MG63 (cell line): ENCODE measurements at regions not wholly inside any gene's neighbourhood (a gene's known extent, or its start where the extent isn't known, plus 50 kb on each side); places are given as distances from the start of the nearest gene placed in this dataset.

Experiments used
- DNase-seq: peaks from one replicate; pipeline ENCODE4 v3.0.0-alpha.2; 2020
- H3K27me3 ChIP-seq: fragments of 250-450 bp; sonication (Bioruptor Pico); 2 replicates; pipeline ENCODE4 v1.5.1; 2020; ENCODE audit warnings: mild to moderate bottlenecking, moderate library complexity
- H3K36me3 ChIP-seq: fragments of 250-450 bp; sonication (Bioruptor Pico); 2 replicates; pipeline ENCODE4 v1.5.1; 2020; ENCODE audit warnings: mild to moderate bottlenecking, moderate library complexity
- H3K4me3 ChIP-seq: fragments of 250-450 bp; sonication (Bioruptor Pico); 2 replicates; pipeline ENCODE4 v1.5.1; 2020; ENCODE audit warnings: mild to moderate bottlenecking, moderate library complexity
- H3K9me3 ChIP-seq: fragments of 250-450 bp; sonication (Bioruptor Pico); 2 replicates; pipeline ENCODE4 v1.5.1; 2020; ENCODE audit warnings: mild to moderate bottlenecking, moderate library complexity

DNA sequence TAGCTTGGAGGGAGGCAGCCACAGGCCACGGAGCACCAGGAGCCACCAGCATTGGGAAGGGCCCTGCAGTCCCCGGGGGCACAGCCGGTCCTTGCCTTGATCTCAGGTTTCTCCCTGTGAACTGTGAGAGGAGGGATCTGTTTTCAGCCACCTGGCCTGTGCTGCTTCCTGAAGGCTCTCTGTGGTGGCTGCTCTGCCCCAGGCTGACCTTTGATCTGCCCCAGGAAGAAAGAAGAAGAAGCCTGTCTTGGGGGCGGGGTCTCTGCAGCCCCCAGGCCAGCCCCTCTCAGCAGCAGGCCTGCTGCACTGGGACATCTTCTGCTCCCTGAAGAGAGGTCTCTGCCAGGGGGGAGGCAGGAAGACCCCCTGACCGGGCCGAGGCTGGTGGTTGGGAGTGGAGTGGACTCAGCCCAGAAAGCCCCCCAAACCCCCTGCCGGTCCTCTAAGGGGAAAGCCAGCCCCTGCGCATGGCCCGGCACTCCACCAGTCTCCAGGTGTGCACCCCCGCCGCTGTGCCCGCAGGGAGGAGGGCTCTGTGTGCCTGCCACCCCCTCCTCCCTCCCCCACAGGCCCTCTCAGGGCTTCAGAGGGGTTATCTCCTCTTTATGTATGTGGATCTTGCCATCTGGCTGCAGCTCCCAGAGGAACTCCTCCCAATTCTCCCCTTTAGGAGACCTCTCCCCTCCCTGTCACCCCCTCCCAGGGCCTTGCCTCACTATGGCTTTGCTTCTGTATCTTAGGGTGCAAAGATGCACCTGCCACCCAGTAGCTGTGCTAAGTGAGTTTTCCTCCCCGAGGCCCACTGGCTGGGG lies 675.3 kb downstream of the BRD1 start:
- no peaks in the 10 kb centered on the region for H3K27me3 ChIP-seq
- no peak for DNase-seq
- no peaks in the 10 kb centered on the region for H3K9me3 ChIP-seq
- H3K4me3 ChIP-seq = no peak overlapping the region
- no peaks in the 10 kb centered on the region for H3K36me3 ChIP-seq

DNA sequence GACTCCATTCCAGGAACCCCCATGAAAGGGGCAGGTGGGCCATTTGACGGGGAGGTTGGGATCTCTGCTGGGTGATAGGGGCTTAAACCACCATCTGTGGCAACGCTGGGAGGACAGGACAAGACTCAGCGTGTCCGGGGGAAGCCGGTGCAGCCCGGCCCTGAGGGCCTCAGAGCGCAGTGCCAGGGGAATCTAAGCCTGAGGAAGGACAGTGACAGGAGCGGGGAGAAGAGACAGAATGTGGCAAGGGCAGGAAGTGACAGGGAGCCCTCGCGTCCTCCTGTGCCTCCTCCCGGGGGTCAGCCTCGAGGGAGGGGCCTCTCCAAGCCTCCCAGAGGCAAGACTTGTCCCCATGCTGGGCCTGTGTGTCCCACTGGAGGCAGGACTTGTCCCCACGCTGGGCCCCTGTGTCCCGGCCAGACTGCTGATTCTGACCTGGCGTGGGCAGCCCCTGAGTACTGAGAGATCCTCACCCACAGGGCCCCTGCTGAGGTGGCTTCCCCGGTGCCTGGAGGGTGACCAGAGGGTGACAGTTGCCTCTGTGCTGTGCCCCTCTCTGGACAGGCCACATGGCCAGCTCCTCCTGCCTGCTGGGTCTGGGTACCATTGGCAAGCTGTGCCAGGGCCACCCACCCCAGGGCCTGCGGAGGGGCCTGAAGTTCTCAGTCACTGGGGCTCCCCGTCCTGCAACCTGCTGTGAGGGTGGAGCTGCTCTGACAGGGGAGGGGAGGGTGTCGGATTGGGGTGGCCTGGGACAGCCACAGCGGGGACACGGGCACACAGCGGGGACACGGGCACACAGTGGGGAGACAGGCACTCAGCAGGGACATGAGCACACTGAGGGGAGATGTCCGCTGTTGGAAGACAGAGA lies 676.2 kb downstream of the BRD1 start:
- Histone ChIP-seq H3K27me3 (no peaks in the 10 kb centered on the region), H3K9me3 (no peaks in the 10 kb centered on the region), H3K4me3 (no peak overlapping the region), H3K36me3 (no peaks in the 10 kb centered on the region)
- no peak for DNase-seq

- Histone ChIP-seq H3K27me3 (no peaks in the 10 kb centered on the region), H3K36me3 (no peaks in the 10 kb centered on the region), H3K9me3 (no peaks in the 10 kb centered on the region), H3K4me3 (no peak overlapping the region)
- no peak for DNase-seq
These were observed 676.9 kb downstream of the BRD1 start for GRCh38 chr22:49150801-49151221.

DNA sequence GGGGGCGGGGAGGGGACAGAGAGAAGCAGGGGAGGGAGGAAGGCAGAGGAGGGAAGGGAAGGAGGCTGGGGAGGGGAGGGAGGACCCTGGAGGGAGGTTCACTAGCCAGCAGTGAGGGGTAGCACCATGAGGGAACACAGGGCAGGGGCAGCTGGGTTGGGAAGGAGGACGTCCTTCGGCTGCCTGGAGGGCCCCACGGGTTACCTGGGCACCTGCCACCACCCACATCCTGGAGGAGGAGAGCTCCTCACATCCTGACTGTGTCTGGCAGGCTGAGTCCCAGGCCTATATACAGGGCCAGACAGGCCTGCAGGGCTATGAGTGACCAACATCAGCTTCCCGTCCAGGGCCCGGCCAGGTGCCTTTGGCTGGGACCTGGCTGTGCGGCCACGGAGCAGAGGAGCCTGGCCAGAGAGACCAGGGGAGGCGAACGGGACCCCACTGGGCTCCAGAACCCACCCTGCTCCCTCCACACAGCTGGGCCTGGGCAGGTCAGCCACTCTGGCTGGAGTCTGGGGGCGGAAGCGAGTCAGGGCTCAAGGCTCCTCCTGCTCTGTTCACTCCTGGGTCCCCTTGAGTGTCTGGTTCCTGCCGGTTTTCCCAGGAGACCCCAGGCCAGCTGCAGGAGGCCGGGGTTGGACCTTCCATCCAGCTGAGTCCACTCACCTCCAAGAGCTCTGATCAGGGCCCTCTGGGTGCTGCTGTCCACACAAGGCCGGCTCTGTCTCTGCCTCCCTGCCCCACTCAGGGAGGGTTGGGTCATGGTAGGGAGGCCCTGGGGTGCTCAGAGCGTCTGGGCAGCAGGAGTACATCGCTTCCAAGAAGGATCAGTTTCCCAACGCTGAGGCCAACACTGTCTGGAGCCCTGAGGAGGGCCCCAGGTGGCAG lies 677.7 kb downstream of the BRD1 start:
- no peak for DNase-seq
- H3K36me3 ChIP-seq = no peaks in the 10 kb centered on the region
- H3K27me3 ChIP-seq = no peaks in the 10 kb centered on the region
- no peaks in the 10 kb centered on the region for H3K9me3 ChIP-seq
- H3K4me3 ChIP-seq = no peak overlapping the region

GRCh38 chr22:49148895-49149418 lies 678.7 kb downstream of the BRD1 start:
- no peaks in the 10 kb centered on the region for H3K9me3 ChIP-seq
- no peak for DNase-seq

GRCh38 chr22:49147617-49148175 lies 680.0 kb downstream of the BRD1 start:
- DNase-seq = no peak
- H3K4me3 ChIP-seq = no peak overlapping the region
- H3K36me3 ChIP-seq = no peaks in the 10 kb centered on the region
- H3K9me3 ChIP-seq = no peaks in the 10 kb centered on the region
- peaks cover 2% of the 10 kb centered on the region; the same call in 1 of the 2 replicates for H3K27me3 ChIP-seq

More at GRCh38 chr22:49148895-49149418, 678.7 kb downstream of the BRD1 start:
- Histone ChIP-seq H3K27me3 (no peaks in the 10 kb centered on the region), H3K4me3 (no peak overlapping the region), H3K36me3 (no peaks in the 10 kb centered on the region)

DNA sequence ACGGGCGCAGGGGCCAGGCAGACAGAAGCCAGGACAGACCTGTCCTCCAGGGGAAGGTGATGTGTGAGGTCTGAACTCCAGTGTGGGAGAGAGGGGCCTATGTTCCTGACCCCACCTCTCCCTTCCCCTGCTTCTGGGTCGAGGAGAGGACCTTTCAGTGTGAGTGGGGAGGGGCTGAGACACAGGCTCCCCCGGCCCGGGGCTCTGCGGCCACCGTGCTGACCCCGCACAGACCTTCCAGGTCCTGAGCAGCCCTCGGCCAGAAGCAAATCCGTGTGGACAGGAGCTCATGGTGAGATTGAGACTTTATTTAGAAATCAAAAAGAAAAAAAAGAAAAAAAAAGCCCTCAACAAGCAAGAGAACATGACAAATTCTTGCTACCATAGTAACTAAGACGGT lies 680.5 kb downstream of the BRD1 start:
- Histone ChIP-seq H3K9me3 (no peaks in the 10 kb centered on the region), H3K4me3 (no peak overlapping the region), H3K27me3 (peaks cover 2% of the 10 kb centered on the region; the same call in 1 of the 2 replicates), H3K36me3 (no peaks in the 10 kb centered on the region)
- no peak for DNase-seq

DNA sequence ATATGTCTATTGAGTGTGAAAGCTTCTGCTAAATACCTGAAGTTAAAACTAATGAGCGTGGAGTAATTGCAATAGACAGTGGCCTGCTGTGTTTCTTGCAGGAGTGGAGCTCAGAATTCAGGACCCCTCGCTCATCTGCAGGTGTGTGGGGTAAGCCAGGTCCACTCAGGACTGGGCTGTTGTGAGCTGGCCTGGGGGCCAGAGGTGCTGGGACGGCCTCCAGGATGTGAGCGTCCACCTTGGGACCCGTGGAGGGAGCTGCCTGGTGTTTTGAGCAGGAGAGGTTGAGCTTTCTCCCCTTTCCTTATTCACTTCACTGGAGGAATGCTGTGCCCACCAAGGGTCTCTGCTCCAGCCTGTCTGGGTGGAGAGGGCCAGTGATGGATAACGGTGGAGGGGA lies 681.2 kb downstream of the BRD1 start:
- H3K36me3 ChIP-seq = no peaks in the 10 kb centered on the region
- H3K9me3 ChIP-seq = no peaks in the 10 kb centered on the region
- DNase-seq = no peak
- no peak overlapping the region for H3K4me3 ChIP-seq
- H3K27me3 ChIP-seq = peaks cover 2% of the 10 kb centered on the region; the same call in 1 of the 2 replicates

DNA sequence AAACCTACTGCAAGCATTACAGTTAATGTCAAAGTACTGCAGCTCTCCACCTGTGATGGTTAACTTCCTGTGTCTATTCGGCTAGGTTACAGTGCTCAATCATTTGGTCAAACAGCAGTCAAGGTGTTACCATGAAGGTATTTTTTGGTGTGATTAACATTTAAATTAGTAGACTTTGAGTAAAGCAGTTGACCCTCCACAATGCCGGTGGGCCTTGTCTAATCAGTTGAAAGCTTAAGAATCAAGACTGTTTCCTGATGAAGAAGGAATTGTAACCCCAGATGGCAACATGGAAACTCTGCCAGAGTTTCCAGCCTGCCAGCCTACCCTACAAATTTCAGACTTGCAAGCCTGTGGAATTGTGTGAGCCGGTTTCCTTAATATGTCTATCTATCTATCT lies 683.9 kb downstream of the BRD1 start:
- no peaks in the 10 kb centered on the region for H3K36me3 ChIP-seq
- DNase-seq = no peak
- H3K4me3 ChIP-seq = no peak overlapping the region
- peaks cover 2% of the 10 kb centered on the region; the same call in 1 of the 2 replicates for H3K27me3 ChIP-seq
- no peaks in the 10 kb centered on the region for H3K9me3 ChIP-seq

DNA sequence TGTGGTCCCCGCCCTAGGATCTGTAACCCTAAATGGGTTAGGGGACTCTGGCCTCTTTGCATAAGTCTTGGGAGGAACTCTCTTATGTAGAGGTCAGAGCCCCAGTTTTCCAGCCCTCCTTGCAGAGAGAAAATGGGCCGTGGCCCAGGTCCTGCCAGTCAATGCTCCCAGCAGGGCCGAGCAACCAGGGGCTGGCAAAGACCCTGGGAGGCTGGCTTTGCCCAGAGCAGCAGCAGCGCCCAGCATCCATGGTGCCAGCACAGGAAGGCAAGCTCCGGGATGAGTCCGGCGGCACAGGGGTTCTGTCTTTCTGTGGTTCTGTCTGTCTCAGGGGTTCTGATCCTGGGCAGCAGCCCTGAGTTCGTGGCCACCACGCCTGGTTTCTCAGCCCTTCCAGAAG lies 684.8 kb downstream of the BRD1 start:
- no peak for DNase-seq
- no peak overlapping the region for H3K4me3 ChIP-seq
- no peaks in the 10 kb centered on the region for H3K9me3 ChIP-seq
- no peaks in the 10 kb centered on the region for H3K36me3 ChIP-seq
- H3K27me3 ChIP-seq = peaks cover 2% of the 10 kb centered on the region; the same call in 1 of the 2 replicates

DNA sequence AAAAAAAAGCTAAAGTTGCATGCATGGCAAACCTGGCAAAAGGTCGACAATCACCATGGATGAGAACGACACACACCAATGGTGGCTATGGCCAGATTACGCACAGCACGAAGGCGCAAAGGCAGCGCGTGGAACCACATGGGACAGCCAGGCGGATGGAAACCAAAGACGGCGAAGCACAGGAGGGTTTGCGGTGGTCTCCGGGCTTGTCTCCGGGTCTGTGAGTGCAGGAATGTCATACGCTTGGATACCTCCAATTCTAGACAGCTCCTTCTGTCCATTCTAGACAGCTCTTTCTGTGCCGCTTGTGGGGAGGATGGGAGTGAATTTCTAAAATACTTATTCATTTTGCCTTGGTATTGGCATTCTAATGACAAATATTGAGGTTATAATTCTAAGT lies 685.4 kb downstream of the BRD1 start:
- Histone ChIP-seq H3K9me3 (no peaks in the 10 kb centered on the region), H3K36me3 (no peaks in the 10 kb centered on the region), H3K4me3 (no peak overlapping the region), H3K27me3 (peaks cover 2% of the 10 kb centered on the region; the same call in 1 of the 2 replicates)
- DNase-seq = no peak

DNA sequence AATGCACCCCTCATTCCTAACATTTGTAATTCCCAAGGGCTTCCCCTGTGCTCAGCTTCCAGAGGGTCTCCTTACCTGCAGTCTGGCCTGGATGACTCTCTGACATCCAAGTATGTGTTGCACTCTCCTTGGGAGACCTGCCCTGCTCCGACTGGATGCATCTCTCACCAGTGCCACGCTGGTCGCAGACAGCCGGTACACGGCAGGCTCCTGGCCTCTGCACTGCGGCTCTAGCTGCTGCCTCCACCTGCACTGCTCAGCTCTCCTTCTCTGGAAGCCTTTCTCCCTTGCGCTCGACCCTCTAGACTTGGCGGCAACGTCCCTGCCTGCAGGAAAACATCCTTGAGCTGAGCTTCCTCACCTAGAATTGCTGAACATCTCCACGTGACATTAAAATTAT lies 685.9 kb downstream of the BRD1 start:
- H3K36me3 ChIP-seq = no peaks in the 10 kb centered on the region
- peaks cover 2% of the 10 kb centered on the region; the same call in 1 of the 2 replicates for H3K27me3 ChIP-seq
- no peaks in the 10 kb centered on the region for H3K9me3 ChIP-seq
- no peak overlapping the region for H3K4me3 ChIP-seq
- no peak for DNase-seq

GRCh38 chr22:49140911-49141665 lies 686.6 kb downstream of the BRD1 start:
- H3K36me3 ChIP-seq = no peaks in the 10 kb centered on the region
- no peak overlapping the region for H3K4me3 ChIP-seq
- DNase-seq = no peak
- H3K9me3 ChIP-seq = no peaks in the 10 kb centered on the region
- H3K27me3 ChIP-seq = peaks cover 2% of the 10 kb centered on the region; the same call in 1 of the 2 replicates

- H3K36me3 ChIP-seq = no peaks in the 10 kb centered on the region
These were observed 688.1 kb downstream of the BRD1 start for GRCh38 chr22:49139492-49140151.

GRCh38 chr22:49138250-49138790 lies 689.4 kb downstream of the BRD1 start:
- H3K36me3 ChIP-seq = no peaks in the 10 kb centered on the region
- DNase-seq = no peak
- H3K9me3 ChIP-seq = no peaks in the 10 kb centered on the region
- H3K27me3 ChIP-seq = peaks cover 4% of the 10 kb centered on the region; the same call in 1 of the 2 replicates
- H3K4me3 ChIP-seq = no peak overlapping the region

More at GRCh38 chr22:49139492-49140151, 688.1 kb downstream of the BRD1 start:
- no peak for DNase-seq
- Histone ChIP-seq H3K4me3 (no peak overlapping the region), H3K27me3 (peaks cover 4% of the 10 kb centered on the region; the same call in 1 of the 2 replicates), H3K9me3 (no peaks in the 10 kb centered on the region)
